Testis (tissue), 2 donors: ENCODE measurements at regions not wholly inside any gene's neighbourhood (a gene's known extent, or its start where the extent isn't known, plus 50 kb on each side); places are given as distances from the start of the nearest gene placed in this dataset.

Source experiments
- DNase-seq: peaks from one replicate; pipeline ENCODE4 v3.0.0-alpha.2; 2019
- H3K27ac ChIP-seq, 2 donors: fragments of 200-600 bp; sonication (generic); one replicate each; pipeline ENCODE4 v1.5.1; 2019
- H3K27me3 ChIP-seq: fragments of 200-600 bp; sonication (generic); one replicate; pipeline ENCODE4 v1.5.1; 2019
- H3K36me3 ChIP-seq: fragments of 200-600 bp; sonication (generic); one replicate; pipeline ENCODE4 v1.5.1; 2017; ENCODE audit warnings: low read depth; ENCODE audit errors: missing control alignments
- H3K4me1 ChIP-seq: fragments of 200-600 bp; sonication (generic); one replicate; pipeline ENCODE4 v1.5.1; 2019
- H3K4me3 ChIP-seq, 2 donors: fragments of 200-600 bp; sonication (generic); one replicate each; pipeline ENCODE4 v1.5.1; 2017 to 2019
- H3K9me3 ChIP-seq: fragments of 200-600 bp; sonication (generic); one replicate; pipeline ENCODE4 v1.5.1; 2017
- CTCF ChIP-seq, 3 experiments: fragments of 450-650 bp in 2 of 3; fragments of 200-600 bp in 1 of 3; sonication (generic) in 1 of 3; IDR thresholded peaks; one replicate each; pipeline ENCODE4 v1.5.1; 2016 to 2019; ENCODE audit warnings: antibody characterized with exemption in 3 of 3, mild to moderate bottlenecking in 2 of 3, moderate library complexity in 1 of 3
- POLR2A ChIP-seq: fragments of 450-650 bp; IDR thresholded peaks from one replicate; pipeline ENCODE4 v1.6.1; 2017; ENCODE audit warnings: antibody characterized with exemption, mild to moderate bottlenecking, moderate library complexity
- WGBS, 2 donors: methylation state at CpG; one replicate each; pipeline ENCODE4 v1.1.5; 2018; 5-methylcytosine and 5-hydroxymethylcytosine counted together
- intact Hi-C: fragments of 100-400 bp; cut with DNase I; formaldehyde crosslinking; loops from one replicate; pipeline ENCODE4 v1.15.1; 2023; ENCODE audit warnings: low total_unique reads

- no peaks in the 10 kb centered on the region for H3K9me3 ChIP-seq
- no peak overlapping the region for H3K4me3 ChIP-seq
- no peaks in the 10 kb centered on the region for H3K4me1 ChIP-seq
- no peak for DNase-seq
- WGBS, 2 donors, result 0 to 23% methylated on average over 2 to 29 of the region's 35 CpGs
- no peak for TF ChIP-seq POLR2A
- no peak for TF ChIP-seq CTCF (IDR thresholded peaks at IDR 0.05)
- intact Hi-C loops, result loop anchor here (10.0 kb wide), 1 partner anchor 488 kb away; no protein-coding TSS in a partner anchor
- H3K27me3 ChIP-seq, result no peaks in the 10 kb centered on the region
- H3K36me3 ChIP-seq, result no peaks in the 10 kb centered on the region
- H3K27ac ChIP-seq, result no peak overlapping the region
These were observed 129.3 kb upstream of the LPCAT1 start for GRCh38 chr5:1652873-1653697.

- no peak for DNase-seq
- Histone ChIP-seq H3K4me3 (no peak overlapping the region), H3K27ac (no peak overlapping the region), H3K36me3 (no peaks in the 10 kb centered on the region), H3K4me1 (no peaks in the 10 kb centered on the region), H3K27me3 (no peaks in the 10 kb centered on the region), H3K9me3 (no peaks in the 10 kb centered on the region)
- TF ChIP-seq CTCF (IDR thresholded peaks at IDR 0.05), result no peak
- no peak for TF ChIP-seq POLR2A
- intact Hi-C loops, result loop anchor here (10.0 kb wide), 1 partner anchor 487 kb away; no protein-coding TSS in a partner anchor
- WGBS, 2 donors, result 61 to 76% methylated on average over 10 to 13 of the region's 13 CpGs
These were observed 128.5 kb upstream of the LPCAT1 start for GRCh38 chr5:1651971-1652872.

GRCh38 chr5:1651250-1651649 lies 127.5 kb upstream of the LPCAT1 start:
- intact Hi-C loops, result loop anchor here (10.0 kb wide), 1 partner anchor 486 kb away; no protein-coding TSS in a partner anchor

GRCh38 chr5:1649554-1649953 lies 125.8 kb upstream of the LPCAT1 start:
- DNase-seq, result no peak
- H3K4me3 ChIP-seq, result no peak overlapping the region
- no peaks in the 10 kb centered on the region for H3K27me3 ChIP-seq
- no peaks in the 10 kb centered on the region for H3K36me3 ChIP-seq
- intact Hi-C loops, result no loop called here
- WGBS, 2 donors, result 87 to 89% methylated on average over 4 of the region's 4 CpGs
- no peaks in the 10 kb centered on the region for H3K9me3 ChIP-seq
- H3K4me1 ChIP-seq, result peaks cover 4% of the 10 kb centered on the region
- no peak overlapping the region for H3K27ac ChIP-seq
- TF ChIP-seq POLR2A (no peak), CTCF (IDR thresholded peaks at IDR 0.05) (no peak)

More at GRCh38 chr5:1651250-1651649, 127.5 kb upstream of the LPCAT1 start:
- WGBS, 2 donors, result 56 to 58% methylated on average over 5 of the region's 6 CpGs
- Histone ChIP-seq H3K9me3 (no peaks in the 10 kb centered on the region), H3K4me1 (no peaks in the 10 kb centered on the region), H3K36me3 (no peaks in the 10 kb centered on the region), H3K27me3 (no peaks in the 10 kb centered on the region), H3K4me3 (no peak overlapping the region), H3K27ac (no peak overlapping the region)
- DNase-seq, result no peak
- TF ChIP-seq POLR2A (no peak), CTCF (IDR thresholded peaks at IDR 0.05) (no peak)
